ENCODE measurements at regions not wholly inside any gene's neighbourhood (a gene's known extent, or its start where the extent isn't known, plus 50 kb on each side); places are given as distances from the start of the nearest gene placed in this dataset.
"Not testable (repeated sequence)": the region's sequence is repeated elsewhere in the genome, so short reads cannot be mapped to it uniquely, and the experiment has no call there.

GRCh38 chr12:111271674-111272418 is 97.0 kb downstream of the PHETA1 start:
- DNase-seq (ENCODE audit: low read depth): no peak

DNA sequence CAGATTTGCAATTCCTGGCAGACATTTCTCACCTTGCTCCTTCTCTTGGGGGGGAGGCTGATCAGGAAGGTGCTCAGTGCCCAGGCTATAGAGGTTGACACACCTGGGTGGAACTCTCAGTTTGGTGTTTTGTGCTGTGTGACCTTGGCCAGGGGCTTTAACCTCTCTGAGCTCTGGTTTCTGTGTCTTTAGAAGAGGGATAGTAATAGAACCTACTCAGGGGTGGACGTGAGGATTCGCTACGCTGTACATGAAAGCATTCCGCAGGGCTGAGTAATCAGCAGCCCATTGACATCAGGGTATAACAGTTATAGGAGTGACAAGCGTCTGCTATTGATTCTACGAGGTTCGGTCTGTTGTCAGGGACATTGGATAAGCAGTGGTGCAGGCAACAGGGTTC is 98.1 kb downstream of the PHETA1 start:
- DNase-seq (ENCODE audit: low read depth): peak; percentile 17

DNA sequence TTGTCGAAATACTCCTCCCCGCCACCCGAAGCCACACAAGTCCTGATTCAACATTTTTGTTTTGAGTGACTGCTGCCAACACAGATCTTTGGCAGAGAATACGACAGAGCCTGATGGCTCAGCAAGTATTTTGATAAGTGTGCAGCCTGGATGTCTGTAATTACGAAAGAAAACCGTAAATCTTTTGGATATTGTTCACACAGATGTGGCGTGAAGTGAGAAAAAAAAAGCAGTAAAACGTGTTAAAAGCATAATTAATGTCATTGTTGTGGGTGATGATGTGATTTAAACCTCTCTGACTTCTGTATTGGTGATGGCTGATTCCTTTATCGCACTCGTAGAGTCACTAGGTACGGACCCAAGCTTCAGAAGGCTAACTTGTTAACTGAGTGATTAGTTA is 98.7 kb downstream of the PHETA1 start:
- no peak for DNase-seq (ENCODE audit: low read depth)

GRCh38 chr12:111269718-111270117 is 99.2 kb downstream of the PHETA1 start:
- no peak for DNase-seq (ENCODE audit: low read depth)

- DNase-seq (ENCODE audit: low read depth): peak; percentile 5
Measured at GRCh38 chr12:111268738-111269572, 99.9 kb downstream of the PHETA1 start.

GRCh38 chr12:111267144-111267543 is 101.8 kb downstream of the PHETA1 start:
- DNase-seq (ENCODE audit: low read depth): no peak

DNA sequence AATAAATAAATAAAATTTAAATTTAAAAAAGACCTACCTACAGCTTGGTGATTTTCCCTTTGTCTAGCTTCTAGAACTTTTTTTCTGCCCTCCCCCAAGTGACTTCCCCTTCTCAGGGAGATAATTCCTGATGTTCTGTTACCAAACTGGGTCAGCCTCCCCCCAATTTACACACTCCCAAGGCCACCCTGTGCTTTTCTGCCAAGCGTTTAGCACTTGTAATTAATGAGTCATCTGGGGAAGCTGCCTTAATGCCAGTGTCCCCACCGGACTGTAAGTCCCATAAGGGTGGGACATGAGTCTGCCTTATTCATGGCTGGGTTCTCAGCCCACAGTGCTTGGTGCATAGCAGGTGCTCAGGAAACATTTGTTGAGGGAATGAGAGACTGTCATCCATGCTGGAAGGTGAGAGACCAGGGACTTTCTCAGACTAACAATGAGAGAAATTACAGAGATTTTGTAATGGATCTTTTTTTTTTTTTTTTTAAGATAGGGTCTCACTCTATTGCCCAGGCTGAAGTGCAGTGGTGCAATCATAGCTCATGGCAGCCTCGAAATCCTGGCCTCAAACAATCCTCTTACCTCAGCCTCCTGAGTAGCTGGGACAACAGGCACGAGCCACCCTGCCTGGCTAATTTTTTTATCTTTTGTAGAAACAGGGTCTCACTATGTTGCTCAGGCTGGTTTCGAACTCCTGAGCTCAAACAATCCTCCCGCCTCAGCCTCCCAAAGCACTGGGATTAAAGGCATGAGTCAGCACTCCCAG is 106.8 kb downstream of the PHETA1 start:
- DNase-seq (ENCODE audit: low read depth): no peak

- DNase-seq (ENCODE audit: low read depth): no peak
Measured at GRCh38 chr12:111260732-111261131, 108.2 kb downstream of the PHETA1 start.

DNA sequence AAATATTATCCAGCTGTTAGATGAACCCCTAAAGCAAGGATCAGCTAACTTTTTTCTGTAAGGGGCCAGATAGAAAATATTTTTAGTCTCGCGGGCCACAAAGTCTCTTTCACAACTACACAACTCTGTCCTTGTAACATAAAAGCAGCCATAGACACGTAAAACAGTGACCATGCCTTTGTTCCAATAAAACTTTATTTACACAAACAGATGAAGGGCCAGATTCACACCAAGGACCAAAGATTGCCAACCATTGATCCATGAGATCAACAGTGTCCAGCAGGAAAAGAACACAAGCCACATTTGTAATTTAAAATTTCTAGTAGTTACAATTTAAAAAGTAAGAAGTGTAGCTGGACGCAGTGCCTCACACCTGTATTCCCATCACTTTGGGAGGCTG is 109.7 kb downstream of the PHETA1 start:
- no peak for DNase-seq (ENCODE audit: low read depth)

- DNase-seq (ENCODE audit: low read depth): not testable (repeated sequence)
Measured at GRCh38 chr12:111258081-111258480, 110.8 kb downstream of the PHETA1 start.

DNA sequence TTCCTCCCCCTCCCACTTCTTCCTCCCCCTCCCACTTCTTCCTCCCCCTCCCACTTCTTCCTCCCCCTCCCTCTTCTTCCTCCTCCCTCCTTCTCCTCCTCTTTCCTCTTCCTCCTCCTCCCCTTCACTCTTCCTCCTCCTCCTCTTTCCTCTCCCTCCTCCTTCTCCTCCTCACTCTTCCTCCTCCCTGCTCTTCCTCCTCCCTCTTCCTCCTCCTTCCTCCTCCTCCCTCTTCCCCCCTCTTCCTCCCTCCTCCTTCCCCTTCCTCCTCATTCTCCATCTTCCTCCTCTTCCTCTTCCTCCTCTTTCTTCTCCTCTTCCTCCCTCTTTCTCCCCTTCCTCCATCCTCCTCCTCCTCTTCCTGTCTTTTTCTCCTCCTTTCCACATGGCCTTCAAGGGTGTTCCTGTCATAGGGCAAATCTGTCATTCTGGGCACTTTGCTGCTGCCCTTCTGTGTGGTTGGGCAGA is 111.4 kb downstream of the PHETA1 start:
- no peak for DNase-seq (ENCODE audit: low read depth)

DNA sequence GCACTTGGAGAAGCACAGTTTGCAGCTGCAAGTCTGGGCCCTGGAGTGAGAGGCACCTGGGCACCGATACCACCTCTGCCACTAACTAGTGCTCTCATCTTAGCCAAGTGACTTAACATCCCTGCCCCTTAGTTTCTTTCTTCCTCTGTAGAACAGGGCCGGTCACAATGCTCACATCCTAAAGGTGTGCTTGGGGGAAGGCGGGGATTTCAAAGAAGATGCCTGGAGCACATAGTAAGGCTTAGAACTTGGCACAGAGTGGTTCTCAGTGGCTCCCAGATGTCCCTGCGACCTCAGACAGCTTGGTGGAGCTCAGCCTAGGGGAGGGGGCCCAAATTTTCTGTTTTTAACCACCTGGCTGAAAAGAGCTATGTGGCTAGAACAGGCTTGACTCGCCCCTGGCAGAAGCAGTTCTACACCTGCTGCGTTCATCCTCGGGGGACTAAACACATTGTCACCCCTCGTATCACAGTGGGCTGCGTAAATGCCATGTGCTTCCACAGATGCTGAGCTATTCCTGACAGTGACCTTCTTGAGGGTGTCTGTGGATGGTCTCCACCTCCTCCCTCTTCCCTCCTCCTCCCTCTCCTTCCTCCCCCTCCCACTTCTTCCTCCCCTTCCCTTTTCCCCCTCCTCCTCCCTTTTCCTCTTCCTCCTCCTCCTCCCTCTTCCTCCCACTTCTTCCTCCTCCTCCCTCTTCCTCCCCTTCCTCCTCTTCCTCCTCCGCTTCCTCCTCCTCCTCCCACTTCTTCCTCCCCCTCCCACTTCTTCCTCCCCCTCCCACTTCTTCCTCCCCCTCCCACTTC is 112.1 kb downstream of the PHETA1 start:
- no peak for DNase-seq (ENCODE audit: low read depth)

- DNase-seq (ENCODE audit: low read depth): no peak
Measured at GRCh38 chr12:111255261-111255660, 113.6 kb downstream of the PHETA1 start.

DNA sequence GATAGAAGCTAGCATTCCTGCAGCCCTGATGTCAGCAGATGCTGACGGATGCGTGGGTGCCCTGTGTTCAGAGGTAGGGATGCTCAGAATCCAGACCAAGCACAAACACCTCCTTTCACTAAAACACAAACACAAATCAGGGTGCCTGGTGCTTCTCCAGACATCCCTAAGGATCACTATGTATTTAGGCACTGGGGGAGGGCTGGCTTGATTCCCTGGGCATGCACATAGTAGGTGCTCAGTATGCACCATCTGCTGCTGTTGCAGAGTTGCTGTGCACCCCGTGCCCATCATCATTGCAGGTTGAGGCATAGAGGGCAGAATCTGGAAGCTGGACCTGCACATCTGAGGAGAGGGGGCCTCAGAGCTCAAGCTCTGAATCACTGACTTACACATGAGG is 114.8 kb downstream of the PHETA1 start:
- DNase-seq (ENCODE audit: low read depth): no peak

DNA sequence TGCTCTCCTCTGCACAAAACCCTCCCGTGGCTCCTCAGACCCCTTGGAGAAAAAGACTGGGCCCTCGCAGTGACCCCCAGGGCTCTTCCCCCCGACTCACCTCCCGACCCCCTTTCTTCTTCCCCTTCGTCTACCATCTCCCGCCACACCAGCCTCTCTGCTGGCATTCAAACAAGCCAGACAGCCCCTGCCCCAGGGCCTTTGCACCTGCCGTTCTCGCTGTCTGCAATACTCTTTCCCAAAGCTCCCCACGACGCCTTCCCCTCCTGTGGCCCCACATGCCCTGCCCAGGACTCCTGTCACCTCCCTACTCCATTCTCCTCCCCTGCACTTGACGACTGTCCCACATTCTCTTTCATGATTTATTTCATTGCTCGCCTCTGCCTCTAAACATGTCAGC is 115.7 kb downstream of the PHETA1 start:
- DNase-seq (ENCODE audit: low read depth): no peak

GRCh38 chr12:111251787-111252186 is 117.1 kb downstream of the PHETA1 start:
- DNase-seq (ENCODE audit: low read depth): no peak

DNA sequence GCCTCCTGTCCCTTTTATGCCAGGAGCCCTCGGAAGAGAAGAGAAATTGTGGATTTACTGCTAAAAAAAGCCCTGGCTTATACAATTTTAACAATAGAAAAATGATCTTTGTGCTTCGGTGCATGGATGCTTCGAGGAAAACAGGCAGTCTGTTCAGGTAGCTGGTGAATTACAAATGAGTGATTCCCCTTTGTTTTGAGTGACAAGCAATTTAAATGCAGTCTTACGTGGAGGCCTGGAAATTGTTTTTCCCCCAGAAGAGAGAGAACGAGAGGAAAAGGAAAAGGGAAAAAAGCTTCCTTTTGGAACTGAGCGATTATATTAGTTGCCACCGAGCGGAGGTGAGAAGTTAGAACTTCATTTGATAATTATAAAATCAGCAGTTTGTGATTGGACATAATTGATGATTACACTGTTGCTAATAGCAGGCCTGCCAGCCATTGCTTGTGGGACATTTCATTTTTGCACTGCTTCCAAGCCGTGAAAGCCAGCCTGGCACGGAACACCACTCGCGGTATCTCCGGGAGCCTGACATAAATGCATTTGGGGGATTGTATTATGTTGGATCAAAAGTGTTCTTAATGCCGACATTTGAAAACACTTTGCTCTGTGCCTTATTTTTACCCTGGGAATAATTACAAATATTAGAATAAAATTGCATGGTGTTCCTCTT is 117.7 kb downstream of the PHETA1 start:
- no peak for DNase-seq (ENCODE audit: low read depth)

DNA sequence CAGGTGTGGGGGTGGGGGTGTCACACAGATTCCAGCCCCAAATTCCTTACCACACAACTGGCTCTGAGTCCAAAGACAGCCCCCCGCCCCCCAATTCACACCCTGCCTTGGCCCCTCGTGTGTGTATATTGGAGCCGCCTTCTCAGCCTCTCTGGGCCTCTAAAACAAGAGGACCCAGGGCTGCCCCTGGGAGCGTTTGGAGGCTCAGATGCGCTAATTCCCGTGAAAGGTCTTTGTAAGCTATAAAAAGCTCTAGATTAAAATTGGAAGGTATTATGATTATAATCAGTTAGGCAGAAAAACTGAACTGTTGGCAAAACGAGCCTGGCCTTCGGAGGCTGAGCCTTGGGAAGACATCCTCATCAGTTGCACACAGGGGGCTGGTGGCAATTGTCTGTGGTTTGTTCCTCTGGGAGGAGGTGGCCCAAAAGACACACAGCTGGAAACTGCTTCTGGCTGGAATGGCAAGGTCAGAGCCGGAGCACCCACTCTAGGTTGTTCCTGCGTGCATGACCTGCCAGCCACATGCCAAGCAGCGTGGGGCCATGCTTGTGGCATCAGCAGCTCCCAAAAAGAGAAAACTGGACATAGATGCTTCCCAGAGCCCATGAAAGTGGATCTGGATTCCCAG is 118.5 kb downstream of the PHETA1 start:
- no peak for DNase-seq (ENCODE audit: low read depth)

- no peak for DNase-seq (ENCODE audit: low read depth)
Measured at GRCh38 chr12:111249757-111250156, 119.1 kb downstream of the PHETA1 start.

DNA sequence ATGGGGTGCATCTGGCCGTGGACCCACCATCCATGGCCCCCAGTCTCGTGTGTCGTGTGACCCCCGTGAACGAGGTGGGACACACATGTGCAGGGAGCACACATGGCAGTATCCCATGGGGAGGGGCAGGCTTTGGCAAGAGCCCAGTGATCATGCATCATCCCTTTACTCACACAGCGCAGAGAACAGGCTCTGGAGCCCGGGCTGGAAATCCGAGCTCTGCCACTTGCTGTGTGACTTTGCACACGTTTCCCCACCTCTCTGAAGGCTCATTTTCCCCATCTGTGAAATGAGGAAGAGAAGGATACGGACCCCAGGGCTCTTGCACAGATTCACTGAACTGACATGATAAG is 119.9 kb downstream of the PHETA1 start:
- DNase-seq (ENCODE audit: low read depth): peak; percentile 7

Measured in EH (cell line).